NB4 (cell line): ENCODE measurements at regions not wholly inside any gene's neighbourhood (a gene's known extent, or its start where the extent isn't known, plus 50 kb on each side); places are given as distances from the start of the nearest gene placed in this dataset.

Experiments
- CTCF ChIP-seq: IDR thresholded peaks from one replicate; pipeline ENCODE4 v1.5.1; 2012; ENCODE audit warnings: low read depth, low read length
- MYC ChIP-seq: IDR thresholded peaks from 2 replicates; pipeline ENCODE4 v1.6.1; 2011; ENCODE audit warnings: low read depth, low read length
- POLR2A ChIP-seq: IDR thresholded peaks from 2 replicates; pipeline ENCODE4 v1.6.1; 2011; ENCODE audit warnings: mild to moderate bottlenecking; ENCODE audit not compliant: insufficient read length; ENCODE audit errors: extremely low read depth

GRCh38 chr12:28885928-28886327 lies 263.1 kb upstream of the FAR2 start:
- no peak for TF ChIP-seq POLR2A
- no peak for TF ChIP-seq CTCF
- TF ChIP-seq MYC, result no peak
